H54 (cell line): ENCODE measurements at regions not wholly inside any gene's neighbourhood (a gene's known extent, or its start where the extent isn't known, plus 50 kb on each side); places are given as distances from the start of the nearest gene placed in this dataset.

Experiments
- DNase-seq: peaks from one replicate; pipeline ENCODE4 v3.0.0; 2011; ENCODE audit warnings: low spot score, mixed read lengths; ENCODE audit not compliant: insufficient read length
- FAIRE-seq: peaks from 3 replicates; lab custom pipeline; 2011; peaks lifted over from hg19 to GRCh38; lab: Jason Lieb, UNC
- POLR2A ChIP-seq: IDR thresholded peaks from 2 replicates; pipeline ENCODE4 v1.6.1; 2011; ENCODE audit warnings: low read depth, mild to moderate bottlenecking, low read length

- FAIRE-seq (no peak), DNase-seq (no peak)
Observed at GRCh38 chr2:67671464-67672450, 274.6 kb downstream of the ETAA1 start.

GRCh38 chr2:67674668-67675067, 277.5 kb downstream of the ETAA1 start:
- DNase-seq (no peak), FAIRE-seq (no peak)
- no peak for TF ChIP-seq POLR2A

More at GRCh38 chr2:67671464-67672450, 274.6 kb downstream of the ETAA1 start:
- no peak for TF ChIP-seq POLR2A

- no peak for TF ChIP-seq POLR2A
- DNase-seq (no peak), FAIRE-seq (no peak)
Observed at GRCh38 chr2:67684991-67685390, 287.9 kb downstream of the ETAA1 start.

GRCh38 chr2:67686254-67686653, 289.1 kb downstream of the ETAA1 start:
- DNase-seq (no peak), FAIRE-seq (no peak)
- TF ChIP-seq POLR2A: no peak

GRCh38 chr2:67689186-67689585, 292.1 kb downstream of the ETAA1 start:
- DNase-seq (no peak), FAIRE-seq (no peak)
- no peak for TF ChIP-seq POLR2A

GRCh38 chr2:67689651-67690050, 292.5 kb downstream of the ETAA1 start:
- no peak for DNase-seq
- FAIRE-seq: no peak
- TF ChIP-seq POLR2A: no peak

GRCh38 chr2:67694445-67694844, 297.3 kb downstream of the ETAA1 start:
- FAIRE-seq: no peak
- DNase-seq: no peak
- no peak for TF ChIP-seq POLR2A

GRCh38 chr2:67701011-67701410, 303.9 kb downstream of the ETAA1 start:
- DNase-seq (no peak), FAIRE-seq (no peak)
- no peak for TF ChIP-seq POLR2A

GRCh38 chr2:67702284-67702683, 305.2 kb downstream of the ETAA1 start:
- FAIRE-seq: no peak
- TF ChIP-seq POLR2A: no peak
- no peak for DNase-seq

- FAIRE-seq: no peak
- no peak for TF ChIP-seq POLR2A
Observed at GRCh38 chr2:67702937-67703336, 305.8 kb downstream of the ETAA1 start.

GRCh38 chr2:67706082-67706481, 308.9 kb downstream of the ETAA1 start:
- DNase-seq (no peak), FAIRE-seq (no peak)
- no peak for TF ChIP-seq POLR2A

More at GRCh38 chr2:67702937-67703336, 305.8 kb downstream of the ETAA1 start:
- DNase-seq: no peak

- DNase-seq (no peak), FAIRE-seq (no peak)
- no peak for TF ChIP-seq POLR2A
Observed at GRCh38 chr2:67707896-67708295, 310.8 kb downstream of the ETAA1 start.

- FAIRE-seq: no peak
- no peak for TF ChIP-seq POLR2A
- DNase-seq: no peak
Observed at GRCh38 chr2:67709835-67710234, 312.7 kb downstream of the ETAA1 start.

- FAIRE-seq (no peak), DNase-seq (no peak)
- TF ChIP-seq POLR2A: no peak
Observed at GRCh38 chr2:67712484-67712883, 315.4 kb downstream of the ETAA1 start.

GRCh38 chr2:67713376-67713775, 316.2 kb downstream of the ETAA1 start:
- DNase-seq (no peak), FAIRE-seq (no peak)
- no peak for TF ChIP-seq POLR2A
